Upper lobe of left lung (tissue), 6 donors: ENCODE measurements at regions not wholly inside any gene's neighbourhood (a gene's known extent, or its start where the extent isn't known, plus 50 kb on each side); places are given as distances from the start of the nearest gene placed in this dataset.

Source experiments
- ATAC-seq, 2 donors: fragments of 200-7000 bp; cut with Tn5 transposase; one replicate each; pipeline ENCODE4 v1.9.1; 2022; ENCODE audit warnings: mild to moderate bottlenecking in 2 of 2, moderate library complexity in 2 of 2; ENCODE audit not compliant: low FRiP score in 2 of 2
- DNase-seq, 2 donors: peaks; one replicate each; pipeline ENCODE4 v3.0.0-alpha.2; 2019 to 2020
- H3K27ac ChIP-seq, 4 donors: fragments of 200-600 bp; sonication (generic); one replicate each; pipeline ENCODE4 v1.5.1; 2016 to 2019
- H3K27me3 ChIP-seq, 4 donors: fragments of 200-600 bp; sonication (generic); one replicate each; pipeline ENCODE4 v1.5.1; 2017 to 2019
- H3K36me3 ChIP-seq, 4 donors: fragments of 200-600 bp; sonication (generic); one replicate each; pipeline ENCODE4 v1.5.1; 2016 to 2019
- H3K4me1 ChIP-seq, 4 donors: fragments of 200-600 bp; sonication (generic); one replicate each; pipeline ENCODE4 v1.5.1; 2018 to 2019
- H3K4me3 ChIP-seq, 4 donors: fragments of 200-600 bp; sonication (generic); one replicate each; pipeline ENCODE4 v1.5.1; 2017 to 2019; ENCODE audit warnings: mild to moderate bottlenecking in 2 of 4, moderate library complexity in 1 of 4
- H3K9me3 ChIP-seq, 4 donors: fragments of 200-600 bp; sonication (generic); one replicate each; pipeline ENCODE4 v1.5.1; 2018 to 2019
- EP300 ChIP-seq, 4 donors: sonication (generic); formaldehyde crosslinking; IDR thresholded peaks; one replicate each; pipeline ENCODE4 v1.5.1; 2017; ENCODE audit warnings: antibody characterized with exemption in 4 of 4, control low read depth in 2 of 4
- POLR2A ChIP-seq, 4 donors: fragments of 450-650 bp; IDR thresholded peaks; one replicate each; pipeline ENCODE4 v1.5.1; 2016 to 2017; ENCODE audit warnings: antibody characterized with exemption in 4 of 4, mild to moderate bottlenecking in 2 of 4
- POLR2AphosphoS5 ChIP-seq, 2 donors: sonication (generic); formaldehyde crosslinking; IDR thresholded peaks; one replicate each; pipeline ENCODE4 v1.5.1; 2017; ENCODE audit warnings: antibody characterized with exemption in 2 of 2
- WGBS, 2 donors: methylation state at CpG; one replicate each; pipeline ENCODE4 v1.1.5; 2017 to 2018; 5-methylcytosine and 5-hydroxymethylcytosine counted together
- TF ChIP-seq, protein P1 (sequence below), 6 experiments: fragments of 450-650 bp in 4 of 6; fragments of 200-600 bp in 2 of 6; sonication (generic) in 2 of 6; IDR thresholded peaks; one replicate each; pipeline ENCODE4 v1.5.1; 2016 to 2019; ENCODE audit warnings: antibody characterized with exemption in 6 of 6
- donor health status: DM: no; HTN: no; CAD: no; lungs with moderate emphysema.
- donor health status: DM: no; HTN: yes; CAD: no; lungs with severe emphysema.

DNA sequence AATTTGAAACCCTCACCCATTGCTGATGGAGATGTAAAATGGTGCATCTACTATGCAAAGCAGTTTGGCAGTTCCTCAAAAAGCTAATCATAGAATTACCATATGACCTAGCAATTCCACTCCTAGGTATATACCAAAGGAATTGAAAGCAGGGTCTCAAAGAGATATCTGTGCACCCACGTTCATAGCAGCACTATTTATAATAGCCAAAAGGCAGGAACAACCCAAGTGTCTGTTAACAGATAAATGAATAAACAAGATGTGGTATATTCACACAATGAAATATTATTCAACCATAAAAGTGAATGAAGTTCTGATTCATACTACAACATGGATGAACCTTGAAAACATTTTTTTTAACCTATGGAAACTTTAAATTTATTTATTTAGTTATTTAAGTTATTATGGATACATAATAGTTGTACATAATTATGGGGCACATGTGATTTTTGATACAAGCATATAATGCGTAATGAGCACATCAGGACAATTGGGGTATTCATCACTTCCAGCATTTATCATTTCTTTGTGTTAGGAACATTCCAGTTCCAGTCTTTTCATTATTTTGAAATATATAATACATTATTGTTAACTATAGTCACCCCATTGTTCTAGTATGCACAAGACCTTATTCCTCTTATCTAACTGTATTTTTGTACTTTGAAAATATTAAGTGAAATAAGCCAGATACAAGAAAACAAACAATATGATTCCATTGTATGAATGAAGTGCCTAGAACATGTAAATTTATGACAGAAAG, 205.6 kb upstream of the CNKSR2 start:
- H3K36me3 ChIP-seq = no peaks in the 10 kb centered on the region
- no peak overlapping the region for H3K4me3 ChIP-seq
- no peaks in the 10 kb centered on the region for H3K4me1 ChIP-seq
- ATAC-seq (no peak), DNase-seq (no peak)
- H3K9me3 ChIP-seq = no peaks in the 10 kb centered on the region
- TF ChIP-seq POLR2AphosphoS5 (IDR thresholded peaks at IDR 0.05) (no peak), POLR2A (IDR thresholded peaks at IDR 0.05) (no peak), EP300 (IDR thresholded peaks at IDR 0.05) (no peak)
- TF ChIP-seq, protein P1, sequence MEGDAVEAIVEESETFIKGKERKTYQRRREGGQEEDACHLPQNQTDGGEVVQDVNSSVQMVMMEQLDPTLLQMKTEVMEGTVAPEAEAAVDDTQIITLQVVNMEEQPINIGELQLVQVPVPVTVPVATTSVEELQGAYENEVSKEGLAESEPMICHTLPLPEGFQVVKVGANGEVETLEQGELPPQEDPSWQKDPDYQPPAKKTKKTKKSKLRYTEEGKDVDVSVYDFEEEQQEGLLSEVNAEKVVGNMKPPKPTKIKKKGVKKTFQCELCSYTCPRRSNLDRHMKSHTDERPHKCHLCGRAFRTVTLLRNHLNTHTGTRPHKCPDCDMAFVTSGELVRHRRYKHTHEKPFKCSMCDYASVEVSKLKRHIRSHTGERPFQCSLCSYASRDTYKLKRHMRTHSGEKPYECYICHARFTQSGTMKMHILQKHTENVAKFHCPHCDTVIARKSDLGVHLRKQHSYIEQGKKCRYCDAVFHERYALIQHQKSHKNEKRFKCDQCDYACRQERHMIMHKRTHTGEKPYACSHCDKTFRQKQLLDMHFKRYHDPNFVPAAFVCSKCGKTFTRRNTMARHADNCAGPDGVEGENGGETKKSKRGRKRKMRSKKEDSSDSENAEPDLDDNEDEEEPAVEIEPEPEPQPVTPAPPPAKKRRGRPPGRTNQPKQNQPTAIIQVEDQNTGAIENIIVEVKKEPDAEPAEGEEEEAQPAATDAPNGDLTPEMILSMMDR (IDR thresholded peaks at IDR 0.05) = no peak
- H3K27me3 ChIP-seq = no peaks in the 10 kb centered on the region
- 68 to 76% methylated on average over 2 of the region's 2 CpGs for WGBS, 2 donors
- H3K27ac ChIP-seq = no peak overlapping the region

DNA sequence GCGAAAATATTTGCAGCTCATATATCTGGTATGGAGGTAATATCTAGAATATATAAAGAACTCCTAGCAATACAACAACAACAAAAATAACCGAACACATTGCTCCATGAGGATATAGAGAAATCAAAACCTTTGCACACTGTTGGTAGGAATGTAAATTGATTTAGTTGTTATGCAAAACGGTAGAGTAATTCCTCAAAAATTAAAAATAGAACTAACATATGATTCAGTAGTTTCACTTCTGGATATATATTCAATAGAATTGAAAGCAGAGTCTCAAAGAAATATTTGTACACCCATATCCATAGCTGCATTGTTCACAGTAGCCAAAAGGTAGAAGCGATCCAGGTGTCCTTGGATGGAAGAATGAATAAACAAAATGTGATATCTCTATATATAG, 203.0 kb upstream of the CNKSR2 start:
- H3K27me3 ChIP-seq = no peaks in the 10 kb centered on the region
- WGBS, 2 donors = 69 to 77% methylated on average over 4 of the region's 4 CpGs
- H3K4me1 ChIP-seq = no peaks in the 10 kb centered on the region
- no peaks in the 10 kb centered on the region for H3K9me3 ChIP-seq
- ATAC-seq = no peak
- no peak for DNase-seq
- no peak overlapping the region for H3K27ac ChIP-seq
- no peaks in the 10 kb centered on the region for H3K36me3 ChIP-seq
- H3K4me3 ChIP-seq = no peak overlapping the region
- no peak for TF ChIP-seq POLR2AphosphoS5 (IDR thresholded peaks at IDR 0.05)
- no peak for TF ChIP-seq EP300 (IDR thresholded peaks at IDR 0.05)
- TF ChIP-seq POLR2A (IDR thresholded peaks at IDR 0.05) = no peak
- TF ChIP-seq, protein P1 (IDR thresholded peaks at IDR 0.05) = no peak

DNA sequence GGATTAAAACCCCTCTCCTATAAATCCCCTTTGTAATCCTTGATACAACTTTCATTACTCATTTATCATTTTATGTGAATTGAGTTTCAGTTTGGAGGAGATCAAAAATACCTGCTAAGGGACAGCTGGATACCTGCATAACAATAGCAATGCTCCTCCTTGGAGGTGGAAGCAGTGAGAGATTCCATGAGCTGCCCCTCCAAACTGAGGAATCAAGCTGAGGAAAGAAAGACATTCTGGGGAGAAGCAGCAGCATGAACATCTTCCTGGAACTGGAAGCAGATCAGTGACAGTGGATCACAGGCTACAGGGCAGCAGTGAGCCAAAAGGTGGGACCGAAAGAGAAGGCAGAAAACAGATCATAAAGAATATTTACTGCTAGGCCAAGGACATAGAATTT, 199.8 kb upstream of the CNKSR2 start:
- Histone ChIP-seq H3K27ac (no peak overlapping the region), H3K4me3 (no peak overlapping the region), H3K4me1 (no peaks in the 10 kb centered on the region), H3K27me3 (no peaks in the 10 kb centered on the region), H3K9me3 (no peaks in the 10 kb centered on the region), H3K36me3 (no peaks in the 10 kb centered on the region)
- TF ChIP-seq POLR2AphosphoS5 (IDR thresholded peaks at IDR 0.05) = no peak
- TF ChIP-seq EP300 (IDR thresholded peaks at IDR 0.05) = no peak
- TF ChIP-seq, protein P1 (IDR thresholded peaks at IDR 0.05) = no peak
- no peak for TF ChIP-seq POLR2A (IDR thresholded peaks at IDR 0.05)
- DNase-seq (no peak), ATAC-seq (no peak)
- 73 to 93% methylated on average over 1 of the region's 1 CpG for WGBS, 2 donors

DNA sequence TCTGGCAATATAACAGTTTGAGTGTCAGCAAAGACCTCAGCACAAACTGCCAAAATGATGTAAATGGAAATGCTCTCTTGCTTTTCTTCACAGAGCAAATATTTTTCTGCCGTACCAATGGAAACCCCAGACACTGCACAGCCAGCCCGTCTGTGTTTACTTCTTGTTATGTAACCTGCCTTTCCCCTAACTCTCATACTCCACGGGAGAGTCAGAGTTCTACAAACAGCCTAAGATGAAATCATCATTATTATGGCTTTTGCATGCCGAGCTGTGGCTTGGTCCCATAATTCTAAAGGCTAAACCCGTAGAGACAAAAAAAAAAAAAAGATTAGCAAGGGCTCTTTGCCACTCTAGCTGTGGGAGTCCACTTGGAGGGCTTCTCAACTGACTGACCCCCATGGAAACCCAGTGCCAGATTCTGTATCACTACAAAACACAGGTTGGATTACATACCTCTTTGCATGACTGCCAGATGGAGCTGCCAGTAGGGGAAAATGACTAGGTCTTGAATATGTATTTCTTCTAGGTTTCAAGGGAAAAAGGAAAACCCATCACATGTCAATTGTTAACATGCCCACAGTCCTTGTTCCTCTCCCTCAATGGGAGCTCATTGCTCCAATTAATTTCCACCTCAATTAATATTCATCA, 197.2 kb upstream of the CNKSR2 start:
- H3K36me3 ChIP-seq = no peaks in the 10 kb centered on the region
- H3K4me3 ChIP-seq = no peak overlapping the region
- no peak for TF ChIP-seq POLR2AphosphoS5 (IDR thresholded peaks at IDR 0.05)
- no peak for TF ChIP-seq EP300 (IDR thresholded peaks at IDR 0.05)
- no peak for TF ChIP-seq POLR2A (IDR thresholded peaks at IDR 0.05)
- TF ChIP-seq, protein P1 (IDR thresholded peaks at IDR 0.05) = no peak
- H3K27ac ChIP-seq = no peak overlapping the region
- no peaks in the 10 kb centered on the region for H3K27me3 ChIP-seq
- 31 to 51% methylated on average over 5 of the region's 5 CpGs for whole genome bisulfite sequencing, 2 donors
- no peaks in the 10 kb centered on the region for H3K9me3 ChIP-seq
- ATAC-seq (peak in 1 of 2 donors; percentile 53), DNase-seq (no peak)
- H3K4me1 ChIP-seq = no peaks in the 10 kb centered on the region
